Neural cell (in vitro differentiated cells): ENCODE measurements at regions not wholly inside any gene's neighbourhood (a gene's known extent, or its start where the extent isn't known, plus 50 kb on each side); places are given as distances from the start of the nearest gene placed in this dataset.

ENCODE experiments used
- MXI1 ChIP-seq: fragments of 450-650 bp; conservative IDR thresholded peaks from 2 replicates; pipeline ENCODE4 v1.6.1; 2014; ENCODE audit warnings: antibody characterized with exemption, mild to moderate bottlenecking; ENCODE audit not compliant: poor library complexity, severe bottlenecking
- POLR2AphosphoS5 ChIP-seq: IDR thresholded peaks from 2 replicates; pipeline ENCODE4 v1.6.1; 2012
- SMC3 ChIP-seq: fragments of 450-650 bp; conservative IDR thresholded peaks from 2 replicates; pipeline ENCODE4 v1.6.1; 2014; ENCODE audit warnings: antibody characterized with exemption, mild to moderate bottlenecking, moderate library complexity; ENCODE audit not compliant: poor library complexity
- TF ChIP-seq, protein P1 (sequence below): fragments of 450-650 bp; IDR thresholded peaks from 2 replicates; pipeline ENCODE4 v1.5.1; 2014; ENCODE audit warnings: antibody characterized with exemption, mild to moderate bottlenecking, moderate library complexity; ENCODE audit not compliant: poor library complexity, severe bottlenecking

DNA sequence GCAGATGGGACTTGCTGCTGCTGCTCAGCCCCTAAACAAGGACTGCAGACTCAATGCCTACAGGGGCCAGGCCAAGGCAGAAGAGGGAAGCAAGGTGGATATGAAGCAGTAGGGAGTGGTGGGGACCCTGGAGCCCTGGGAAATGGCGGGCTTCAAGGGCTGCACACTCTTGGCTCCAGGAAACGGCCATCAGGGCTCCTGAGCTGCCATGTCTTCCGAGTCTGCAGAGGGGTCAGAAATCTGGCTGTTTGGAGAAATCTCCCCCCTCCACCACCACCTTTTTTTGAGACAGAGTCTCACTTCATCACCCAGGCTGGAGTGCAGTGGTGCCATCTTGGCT is 169.1 kb downstream of the KATNIP start:
- TF ChIP-seq, protein P1, sequence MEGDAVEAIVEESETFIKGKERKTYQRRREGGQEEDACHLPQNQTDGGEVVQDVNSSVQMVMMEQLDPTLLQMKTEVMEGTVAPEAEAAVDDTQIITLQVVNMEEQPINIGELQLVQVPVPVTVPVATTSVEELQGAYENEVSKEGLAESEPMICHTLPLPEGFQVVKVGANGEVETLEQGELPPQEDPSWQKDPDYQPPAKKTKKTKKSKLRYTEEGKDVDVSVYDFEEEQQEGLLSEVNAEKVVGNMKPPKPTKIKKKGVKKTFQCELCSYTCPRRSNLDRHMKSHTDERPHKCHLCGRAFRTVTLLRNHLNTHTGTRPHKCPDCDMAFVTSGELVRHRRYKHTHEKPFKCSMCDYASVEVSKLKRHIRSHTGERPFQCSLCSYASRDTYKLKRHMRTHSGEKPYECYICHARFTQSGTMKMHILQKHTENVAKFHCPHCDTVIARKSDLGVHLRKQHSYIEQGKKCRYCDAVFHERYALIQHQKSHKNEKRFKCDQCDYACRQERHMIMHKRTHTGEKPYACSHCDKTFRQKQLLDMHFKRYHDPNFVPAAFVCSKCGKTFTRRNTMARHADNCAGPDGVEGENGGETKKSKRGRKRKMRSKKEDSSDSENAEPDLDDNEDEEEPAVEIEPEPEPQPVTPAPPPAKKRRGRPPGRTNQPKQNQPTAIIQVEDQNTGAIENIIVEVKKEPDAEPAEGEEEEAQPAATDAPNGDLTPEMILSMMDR = no peak
- TF ChIP-seq SMC3 (no peak), POLR2AphosphoS5 (no peak), MXI1 (no peak)
